Coronary artery (tissue), 2 donors: ENCODE measurements at regions not wholly inside any gene's neighbourhood (a gene's known extent, or its start where the extent isn't known, plus 50 kb on each side); places are given as distances from the start of the nearest gene placed in this dataset.
A peak's percentile ranks its signal among the peaks of the same experiment; 100 is the strongest.

Source experiments
- DNase-seq: peaks from one replicate; pipeline ENCODE4 v3.0.0-alpha.2; 2017; ENCODE audit warnings: low spot score
- H3K27ac ChIP-seq, 2 donors: fragments of 200-600 bp; sonication (generic); one replicate each; pipeline ENCODE4 v1.5.1; 2016 to 2019
- H3K4me3 ChIP-seq: fragments of 200-600 bp; sonication (generic); 2 replicates; pipeline ENCODE4 v1.5.1; 2016; ENCODE audit warnings: mild to moderate bottlenecking, moderate library complexity
- CTCF ChIP-seq: fragments of 200-600 bp; sonication (generic); IDR thresholded peaks from one replicate; pipeline ENCODE4 v1.5.1; 2019; ENCODE audit warnings: antibody characterized with exemption

- no peak for DNase-seq
- Histone ChIP-seq H3K4me3 (no peak overlapping the region), H3K27ac (no peak overlapping the region)
- no peak for TF ChIP-seq CTCF
These were observed 53.9 kb upstream of the CTLA4 start for GRCh38 chr2:203813684-203814083.

GRCh38 chr2:203814661-203815540 is 52.7 kb upstream of the CTLA4 start:
- no peak for DNase-seq
- Histone ChIP-seq H3K27ac (peak overlapping the region; percentile 18 to 67), H3K4me3 (peak overlapping the region; percentile 61)
- TF ChIP-seq CTCF = peak; percentile 60

GRCh38 chr2:203815541-203815898 is 52.1 kb upstream of the CTLA4 start:
- no peak for TF ChIP-seq CTCF
- H3K27ac ChIP-seq = peak overlapping the region in 1 of 2 donors; percentile 51
- H3K4me3 ChIP-seq = no peak overlapping the region
- no peak for DNase-seq

GRCh38 chr2:203817147-203817546 is 50.4 kb upstream of the CTLA4 start:
- Histone ChIP-seq H3K27ac (no peak overlapping the region), H3K4me3 (no peak overlapping the region)
- DNase-seq = no peak
- TF ChIP-seq CTCF = no peak
